ENCODE measurements at regions not wholly inside any gene's neighbourhood (a gene's known extent, or its start where the extent isn't known, plus 50 kb on each side); places are given as distances from the start of the nearest gene placed in this dataset.

DNA sequence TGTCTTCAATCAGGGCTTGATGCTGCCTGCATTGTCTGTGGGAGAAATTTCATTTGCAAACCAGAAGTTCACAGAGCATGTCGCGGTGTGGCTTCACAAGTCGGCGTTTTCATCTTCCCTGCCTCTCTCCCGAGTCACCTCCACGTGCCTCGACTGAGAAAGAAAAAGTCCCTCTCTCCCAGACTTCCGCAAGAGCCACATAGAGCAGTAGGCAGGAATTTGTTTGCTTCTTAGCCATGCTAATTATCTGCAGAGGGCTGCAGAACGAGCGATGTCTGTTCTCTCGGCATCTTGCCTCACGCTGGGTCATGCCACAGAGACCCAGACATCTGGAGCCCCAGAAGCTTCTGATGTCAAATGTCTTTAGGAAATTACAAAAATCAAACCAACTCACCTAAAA, 272.2 kb downstream of the TCF7L2 start:
- TF ChIP-seq CTCF (IDR thresholded peaks at IDR 0.05; ENCODE audit: low read depth, low read length): no peak
- no peak for TF ChIP-seq EZH2phosphoT487 (IDR thresholded peaks at IDR 0.05; ENCODE audit: low read depth)

Measured in OCI-LY3 (cell line).